T-helper 17 cell (primary cell): ENCODE measurements at regions not wholly inside any gene's neighbourhood (a gene's known extent, or its start where the extent isn't known, plus 50 kb on each side); places are given as distances from the start of the nearest gene placed in this dataset.

Experiments used
- ATAC-seq: fragments of 150-1000 bp; cut with Tn5 transposase; 2 replicates; pipeline ENCODE4 v1.10.0; 2021; ENCODE audit warnings: mild to moderate bottlenecking, moderate library complexity
- DNase-seq, 3 donors: peaks; one replicate each; pipeline versions ENCODE4 v3.0.0 to v3.0.0-alpha.2; 2020 to 2021
- H3K9me3 ChIP-seq: one replicate; pipeline ENCODE4 v1.7.0; 2013; ENCODE audit warnings: low read length, mild to moderate bottlenecking; ENCODE audit not compliant: control insufficient read depth, poor library complexity, severe bottlenecking
- H3K27ac Mint-ChIP-seq: one replicate; pipeline ENCODE4 v1.8.0; 2022; ENCODE audit warnings: mild to moderate bottlenecking, moderate library complexity, mixed read lengths
- H3K27me3 Mint-ChIP-seq: one replicate; pipeline ENCODE4 v1.8.0; 2022; ENCODE audit warnings: mixed read lengths
- H3K36me3 Mint-ChIP-seq: one replicate; pipeline ENCODE4 v1.8.0; 2022; ENCODE audit warnings: low read depth, mixed read lengths
- H3K4me1 Mint-ChIP-seq: one replicate; pipeline ENCODE4 v1.8.0; 2022; ENCODE audit warnings: mild to moderate bottlenecking, mixed read lengths
- H3K4me3 Mint-ChIP-seq: one replicate; pipeline ENCODE4 v1.8.0; 2022; ENCODE audit warnings: mild to moderate bottlenecking, moderate library complexity, mixed read lengths

DNA sequence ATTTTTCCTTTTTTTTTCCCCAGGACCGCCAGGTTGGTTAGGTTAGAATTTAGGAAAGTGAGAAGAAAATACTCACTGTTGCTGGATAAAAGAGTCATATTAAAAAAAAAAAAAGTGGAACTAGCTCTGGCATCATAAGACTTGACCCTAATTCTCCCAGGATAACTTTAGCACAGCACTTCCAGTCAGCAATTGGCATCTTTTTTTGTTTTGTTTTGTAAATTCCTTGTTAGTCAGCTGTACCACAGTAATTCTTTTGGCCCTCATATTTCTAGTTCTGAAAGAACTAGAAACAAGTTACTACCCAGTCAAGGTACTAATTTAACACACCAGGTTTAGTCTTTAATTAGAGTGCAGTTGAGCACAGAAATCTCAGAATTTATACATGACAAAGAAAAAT lies 873.5 kb upstream of the POU3F3 start:
- no peak overlapping the region for H3K27ac Mint-ChIP-seq
- no peaks in the 10 kb centered on the region for H3K9me3 ChIP-seq
- ATAC-seq = no peak
- no peaks in the 10 kb centered on the region for H3K4me1 Mint-ChIP-seq
- H3K36me3 Mint-ChIP-seq = no peaks in the 10 kb centered on the region
- DNase-seq = no peak
- no peaks in the 10 kb centered on the region for H3K27me3 Mint-ChIP-seq
- H3K4me3 Mint-ChIP-seq = no peak overlapping the region

DNA sequence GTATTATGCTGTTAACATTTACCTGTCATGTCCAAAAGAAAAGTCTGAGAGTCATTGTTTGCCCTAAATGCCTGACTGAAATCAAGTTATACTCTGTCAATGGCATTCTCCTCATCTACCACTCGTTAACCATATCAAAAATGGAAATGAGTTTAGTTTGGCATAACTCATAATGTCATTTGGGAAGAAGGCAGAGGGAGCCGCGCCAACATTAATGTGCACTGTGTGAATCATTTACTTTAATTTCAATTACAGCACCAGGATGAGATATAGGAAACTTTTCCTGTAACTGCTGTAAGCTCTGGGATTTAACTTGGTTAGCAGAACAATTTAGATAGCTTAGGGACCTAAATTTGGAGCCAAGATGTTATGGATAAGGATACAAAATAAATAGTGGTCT lies 871.2 kb upstream of the POU3F3 start:
- no peaks in the 10 kb centered on the region for H3K4me1 Mint-ChIP-seq
- H3K36me3 Mint-ChIP-seq = no peaks in the 10 kb centered on the region
- ATAC-seq (no peak), DNase-seq (no peak)
- H3K9me3 ChIP-seq = no peaks in the 10 kb centered on the region
- H3K4me3 Mint-ChIP-seq = no peak overlapping the region
- H3K27ac Mint-ChIP-seq = no peak overlapping the region
- H3K27me3 Mint-ChIP-seq = no peaks in the 10 kb centered on the region

DNA sequence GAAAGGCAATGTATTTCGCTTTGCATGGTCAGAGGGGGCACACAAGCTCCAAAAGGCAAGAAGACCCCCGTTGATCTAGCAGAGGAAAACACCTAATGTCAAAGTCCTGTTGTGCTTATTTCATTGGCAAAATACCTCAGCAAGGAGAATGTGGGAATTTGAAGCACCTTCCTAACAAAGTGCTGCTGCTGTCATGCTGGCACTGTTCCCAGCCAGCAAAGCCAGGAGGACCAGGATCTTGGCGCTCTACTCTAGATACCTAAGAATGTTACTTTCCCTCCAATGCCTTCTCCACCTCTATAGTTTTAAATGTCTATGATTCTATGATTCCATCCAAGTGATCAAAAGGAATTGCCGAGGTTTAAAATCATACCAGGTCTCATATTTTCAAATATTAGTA lies 867.9 kb upstream of the POU3F3 start:
- Mint-ChIP-seq H3K36me3 (no peaks in the 10 kb centered on the region), H3K4me1 (no peaks in the 10 kb centered on the region), H3K27ac (no peak overlapping the region), H3K27me3 (no peaks in the 10 kb centered on the region), H3K4me3 (no peak overlapping the region)
- DNase-seq (no peak), ATAC-seq (no peak)
- no peaks in the 10 kb centered on the region for H3K9me3 ChIP-seq

DNA sequence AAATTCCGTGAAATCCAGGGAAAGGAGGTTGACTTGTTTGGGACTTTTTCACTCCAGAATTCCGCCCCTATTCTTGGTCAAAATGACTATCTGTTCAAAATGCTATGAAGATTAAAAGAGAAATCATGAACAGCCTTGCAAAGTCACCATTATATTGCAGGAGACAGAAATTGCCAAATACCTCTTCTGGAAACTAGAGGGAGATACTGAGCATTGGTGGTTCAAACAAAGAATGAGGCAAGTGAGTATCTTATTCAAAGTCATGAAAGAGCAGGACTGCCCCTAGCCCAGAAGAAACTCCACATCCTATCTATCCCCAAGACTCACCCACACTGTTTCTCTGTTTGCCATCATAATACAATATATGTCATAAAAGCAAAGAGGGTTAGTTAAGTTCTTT lies 862.3 kb upstream of the POU3F3 start:
- Mint-ChIP-seq H3K4me1 (no peaks in the 10 kb centered on the region), H3K27me3 (no peaks in the 10 kb centered on the region), H3K4me3 (no peak overlapping the region), H3K27ac (no peak overlapping the region), H3K36me3 (no peaks in the 10 kb centered on the region)
- ATAC-seq (no peak), DNase-seq (no peak)
- H3K9me3 ChIP-seq = no peaks in the 10 kb centered on the region

DNA sequence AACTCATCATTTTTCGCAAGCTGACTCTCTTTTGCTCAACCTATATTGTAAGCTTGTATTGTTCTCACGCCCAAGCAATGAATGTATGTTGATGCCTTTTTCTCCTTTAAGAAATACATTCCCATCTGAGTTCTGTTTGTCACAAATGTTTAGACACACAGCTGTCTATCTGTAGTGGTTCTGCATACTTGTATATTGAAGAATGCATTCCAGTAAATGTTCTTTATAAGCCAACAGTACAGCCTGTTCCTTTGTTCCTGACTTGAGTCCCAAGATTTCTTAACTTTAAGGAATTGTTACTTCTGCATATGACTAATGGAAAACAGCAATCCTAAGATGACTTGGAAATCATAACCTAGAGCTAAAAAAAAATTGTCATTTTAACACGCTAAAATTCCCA lies 849.1 kb upstream of the POU3F3 start:
- no peak for ATAC-seq

DNA sequence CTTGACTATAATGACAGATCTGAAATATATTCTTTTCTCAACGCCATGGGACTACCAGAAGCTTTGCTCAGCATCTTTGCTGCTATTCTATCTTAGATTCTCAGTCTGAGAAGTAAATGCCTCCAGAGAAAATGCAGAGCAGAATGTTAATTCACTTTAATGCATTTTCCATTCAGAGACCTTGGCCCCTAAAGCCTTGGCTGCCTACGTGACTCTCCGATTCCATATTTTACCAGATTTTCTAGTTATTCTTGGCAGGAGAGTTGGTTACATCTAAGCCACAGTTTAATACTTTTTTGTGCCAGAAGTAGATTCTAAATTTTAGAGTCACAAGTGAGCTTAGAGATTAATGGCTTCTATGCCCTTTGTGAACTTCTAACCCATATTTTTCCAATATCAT lies 837.1 kb upstream of the POU3F3 start:
- no peaks in the 10 kb centered on the region for H3K4me1 Mint-ChIP-seq
- H3K4me3 Mint-ChIP-seq = no peak overlapping the region
- no peaks in the 10 kb centered on the region for H3K27me3 Mint-ChIP-seq
- no peak overlapping the region for H3K27ac Mint-ChIP-seq
- no peak for DNase-seq
- H3K9me3 ChIP-seq = no peaks in the 10 kb centered on the region
- ATAC-seq = no peak
- H3K36me3 Mint-ChIP-seq = no peaks in the 10 kb centered on the region

More for the DNA sequence above, 849.1 kb upstream of the POU3F3 start:
- no peaks in the 10 kb centered on the region for H3K9me3 ChIP-seq
- H3K4me1 Mint-ChIP-seq = no peaks in the 10 kb centered on the region
- H3K4me3 Mint-ChIP-seq = no peak overlapping the region
- H3K27ac Mint-ChIP-seq = no peak overlapping the region
- no peak for DNase-seq
- H3K27me3 Mint-ChIP-seq = no peaks in the 10 kb centered on the region
- H3K36me3 Mint-ChIP-seq = no peaks in the 10 kb centered on the region

DNA sequence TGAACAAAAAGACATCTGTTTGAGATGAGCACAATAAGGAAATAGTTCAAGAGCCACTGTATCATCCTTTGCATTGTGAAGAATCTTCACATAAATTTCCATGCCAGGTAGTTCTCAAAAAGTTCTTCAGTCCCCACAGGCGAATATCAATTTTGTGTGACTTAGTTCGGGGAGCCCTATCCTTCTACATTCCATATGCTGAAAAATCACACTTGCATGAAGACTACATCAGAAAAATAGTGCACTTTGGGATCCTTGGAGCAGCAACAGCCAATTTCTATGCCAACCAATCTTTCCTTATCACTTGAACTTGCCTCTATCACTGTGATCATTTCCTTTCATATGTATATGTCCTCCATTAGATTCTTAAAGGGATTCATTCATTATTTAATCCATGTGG lies 830.6 kb upstream of the POU3F3 start:
- H3K9me3 ChIP-seq = no peaks in the 10 kb centered on the region
- no peaks in the 10 kb centered on the region for H3K27me3 Mint-ChIP-seq
- no peak overlapping the region for H3K27ac Mint-ChIP-seq

DNA sequence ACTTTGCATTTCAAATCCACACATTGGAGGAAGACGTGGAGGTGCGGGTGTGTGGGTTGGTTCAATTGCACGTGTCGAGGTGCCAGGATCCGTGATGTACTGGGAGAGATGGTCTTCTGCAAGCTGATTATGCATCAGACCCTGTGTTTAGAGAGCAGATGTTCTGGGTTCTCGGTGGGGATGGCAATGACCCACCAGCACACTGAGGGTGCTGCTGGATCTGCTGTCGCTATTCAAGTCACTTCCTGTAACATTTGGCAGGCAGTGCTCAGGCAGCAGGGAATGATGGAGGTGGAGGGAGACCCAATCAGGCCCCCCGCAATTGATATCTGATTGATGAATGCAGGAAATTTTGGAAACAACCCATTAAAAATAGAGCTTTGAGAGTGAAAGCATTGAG lies 830.1 kb upstream of the POU3F3 start:
- no peaks in the 10 kb centered on the region for H3K9me3 ChIP-seq
- H3K36me3 Mint-ChIP-seq = no peaks in the 10 kb centered on the region
- H3K4me3 Mint-ChIP-seq = no peak overlapping the region
- no peaks in the 10 kb centered on the region for H3K4me1 Mint-ChIP-seq
- ATAC-seq = no peak
- H3K27ac Mint-ChIP-seq = no peak overlapping the region
- no peaks in the 10 kb centered on the region for H3K27me3 Mint-ChIP-seq
- no peak for DNase-seq

More for the DNA sequence above, 830.6 kb upstream of the POU3F3 start:
- Mint-ChIP-seq H3K4me1 (no peaks in the 10 kb centered on the region), H3K4me3 (no peak overlapping the region), H3K36me3 (no peaks in the 10 kb centered on the region)
- ATAC-seq (no peak), DNase-seq (no peak)

DNA sequence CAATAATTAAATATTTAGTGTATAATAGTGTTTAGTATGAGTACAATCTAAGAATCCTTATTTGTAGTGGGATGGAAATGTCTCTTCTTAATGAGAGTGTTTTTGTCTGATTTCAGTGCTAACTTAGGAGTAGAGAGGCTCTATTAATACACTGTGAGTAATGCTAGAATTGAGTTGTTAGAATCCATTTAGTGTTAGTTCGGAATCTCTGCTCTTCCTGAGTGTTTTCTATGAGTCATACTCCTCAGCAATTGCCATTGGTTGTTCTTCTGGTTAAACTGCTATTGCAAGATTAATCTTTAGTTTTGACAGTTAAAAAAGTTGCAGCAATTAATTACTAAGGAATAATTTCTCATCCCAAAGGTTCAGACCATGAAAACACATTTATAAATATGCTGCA lies 828.6 kb upstream of the POU3F3 start:
- no peaks in the 10 kb centered on the region for H3K9me3 ChIP-seq
- ATAC-seq (no peak), DNase-seq (no peak)
- no peaks in the 10 kb centered on the region for H3K4me1 Mint-ChIP-seq
- no peak overlapping the region for H3K4me3 Mint-ChIP-seq
- H3K27ac Mint-ChIP-seq = no peak overlapping the region
- H3K36me3 Mint-ChIP-seq = no peaks in the 10 kb centered on the region
- no peaks in the 10 kb centered on the region for H3K27me3 Mint-ChIP-seq

DNA sequence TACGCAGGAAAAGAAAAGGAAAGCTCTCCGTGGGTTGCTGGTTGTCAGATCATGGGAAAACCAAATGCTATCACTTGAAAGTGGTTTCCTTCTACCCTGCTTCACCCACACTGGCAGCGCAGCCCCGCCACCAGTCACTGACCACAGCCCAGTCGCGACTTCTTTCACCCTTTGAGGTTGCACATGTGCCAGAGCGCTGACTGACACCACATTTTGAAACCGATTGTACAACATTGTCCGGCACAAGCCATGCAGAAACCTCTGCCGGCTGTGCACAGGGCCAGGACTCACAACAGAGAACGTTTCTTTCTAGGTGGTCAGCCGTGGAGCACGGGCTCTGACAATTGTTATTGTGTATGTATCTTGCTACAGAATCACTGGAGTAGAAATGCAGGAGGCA lies 827.2 kb upstream of the POU3F3 start:
- no peaks in the 10 kb centered on the region for H3K9me3 ChIP-seq
- DNase-seq (no peak), ATAC-seq (no peak)
- Mint-ChIP-seq H3K4me1 (no peaks in the 10 kb centered on the region), H3K27ac (no peak overlapping the region), H3K36me3 (no peaks in the 10 kb centered on the region), H3K4me3 (no peak overlapping the region), H3K27me3 (no peaks in the 10 kb centered on the region)

DNA sequence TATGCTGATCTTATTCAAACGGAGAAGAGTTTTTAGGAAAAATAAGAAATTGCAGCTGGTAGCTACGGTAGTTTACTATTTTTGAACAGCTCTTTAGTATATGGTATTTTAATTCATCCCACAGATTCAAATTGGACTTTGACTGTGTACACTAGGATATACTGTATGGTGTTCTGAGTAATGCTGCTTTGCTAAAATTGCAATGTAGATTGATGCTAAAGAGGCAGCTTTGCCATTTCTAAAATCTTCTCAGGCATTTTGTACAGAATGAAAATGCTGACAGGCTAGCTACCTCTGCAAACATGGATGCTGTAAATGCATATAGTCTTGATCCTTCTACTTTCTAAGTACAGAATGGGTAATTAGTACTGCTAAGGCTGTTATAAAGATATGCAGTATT lies 826.6 kb upstream of the POU3F3 start:
- ATAC-seq (no peak), DNase-seq (no peak)
- Mint-ChIP-seq H3K36me3 (no peaks in the 10 kb centered on the region), H3K27ac (no peak overlapping the region), H3K4me1 (no peaks in the 10 kb centered on the region), H3K4me3 (no peak overlapping the region), H3K27me3 (no peaks in the 10 kb centered on the region)
- H3K9me3 ChIP-seq = no peaks in the 10 kb centered on the region

DNA sequence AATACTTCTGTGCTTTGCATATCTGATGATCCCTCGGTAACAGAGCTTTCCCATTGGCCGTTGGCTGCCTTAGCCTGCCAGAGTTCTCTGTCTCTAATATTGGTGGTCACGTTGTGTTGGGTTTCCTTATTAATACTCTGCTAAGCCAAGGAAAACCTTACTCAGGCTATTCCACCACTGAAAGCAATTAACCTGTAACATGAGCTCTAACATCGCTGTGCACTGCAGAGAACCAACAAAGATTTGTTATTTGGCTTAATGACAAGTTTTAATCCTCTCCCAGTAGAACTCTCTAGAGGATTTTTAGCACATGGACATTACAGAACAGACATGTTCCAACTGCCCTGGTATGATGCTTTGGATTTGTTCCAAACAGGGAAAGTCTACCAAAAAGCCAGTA lies 825.9 kb upstream of the POU3F3 start:
- no peak overlapping the region for H3K27ac Mint-ChIP-seq
- H3K36me3 Mint-ChIP-seq = no peaks in the 10 kb centered on the region
- ATAC-seq (no peak), DNase-seq (no peak)
- H3K9me3 ChIP-seq = no peaks in the 10 kb centered on the region
- no peaks in the 10 kb centered on the region for H3K27me3 Mint-ChIP-seq
- no peaks in the 10 kb centered on the region for H3K4me1 Mint-ChIP-seq
- H3K4me3 Mint-ChIP-seq = no peak overlapping the region

DNA sequence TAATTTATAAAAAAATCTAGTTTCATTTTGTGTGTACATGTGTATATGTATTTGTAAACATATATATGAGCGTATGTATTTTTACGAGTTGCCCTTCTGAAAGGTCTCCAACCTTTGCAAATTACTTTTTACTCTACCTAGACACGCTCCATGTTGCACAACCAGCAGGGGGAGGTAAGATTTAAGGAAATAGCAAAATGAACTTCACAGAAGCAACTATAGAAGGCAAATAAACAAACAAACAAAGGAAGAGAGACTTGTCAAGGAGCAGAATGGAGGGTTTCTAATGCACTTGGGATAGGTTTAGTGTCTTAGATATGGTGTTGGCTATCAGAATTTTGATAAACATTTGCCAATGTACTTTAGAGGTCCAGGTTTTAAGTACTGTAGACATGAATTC lies 820.5 kb upstream of the POU3F3 start:
- H3K9me3 ChIP-seq = peaks cover 4% of the 10 kb centered on the region
- no peak for ATAC-seq
- H3K4me3 Mint-ChIP-seq = no peak overlapping the region
- no peaks in the 10 kb centered on the region for H3K36me3 Mint-ChIP-seq
- no peaks in the 10 kb centered on the region for H3K27me3 Mint-ChIP-seq
- no peak overlapping the region for H3K27ac Mint-ChIP-seq
- DNase-seq = no peak
- H3K4me1 Mint-ChIP-seq = no peaks in the 10 kb centered on the region

DNA sequence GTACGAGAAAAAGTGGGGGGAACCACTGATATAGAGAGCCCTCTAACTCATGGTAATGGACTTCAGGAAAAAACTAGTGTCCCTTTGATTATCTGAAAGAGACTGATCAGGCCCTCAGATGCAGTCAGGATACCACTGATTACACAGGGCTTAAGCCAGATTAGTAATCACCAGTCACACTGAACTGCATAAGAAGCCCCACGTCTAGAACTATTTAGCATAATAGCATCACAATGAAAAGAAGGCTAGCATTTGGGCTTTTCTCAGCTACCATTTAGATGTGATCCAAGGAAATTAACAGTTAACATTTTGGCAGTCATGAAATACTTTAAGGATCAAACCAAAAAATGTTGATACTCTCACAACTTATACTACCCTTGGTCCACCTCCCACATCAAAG lies 813.1 kb upstream of the POU3F3 start:
- DNase-seq = no peak
- ATAC-seq = no peak
- no peaks in the 10 kb centered on the region for H3K36me3 Mint-ChIP-seq
- H3K4me3 Mint-ChIP-seq = no peak overlapping the region
- no peaks in the 10 kb centered on the region for H3K4me1 Mint-ChIP-seq
- no peak overlapping the region for H3K27ac Mint-ChIP-seq
- no peaks in the 10 kb centered on the region for H3K27me3 Mint-ChIP-seq
- H3K9me3 ChIP-seq = peaks cover 4% of the 10 kb centered on the region

DNA sequence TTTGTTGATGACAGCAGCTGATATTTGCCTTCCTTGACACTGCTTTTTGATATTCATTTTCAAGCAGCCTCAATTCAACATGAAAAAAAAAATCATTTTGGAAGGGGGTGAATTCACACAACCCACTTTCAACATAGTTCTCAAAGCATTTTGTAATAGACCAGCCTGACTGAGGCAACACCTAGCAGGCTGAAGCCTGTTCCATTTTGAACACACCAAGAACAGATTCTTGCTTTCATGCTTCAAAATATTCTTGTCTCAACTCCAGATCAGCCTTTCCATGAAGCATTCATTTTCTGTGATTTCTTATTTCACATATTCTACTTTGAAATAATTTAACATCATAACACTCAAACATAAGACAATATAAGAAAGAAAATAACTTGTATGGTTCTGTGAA lies 812.6 kb upstream of the POU3F3 start:
- DNase-seq (no peak), ATAC-seq (no peak)
- Mint-ChIP-seq H3K27me3 (no peaks in the 10 kb centered on the region), H3K4me3 (no peak overlapping the region), H3K36me3 (no peaks in the 10 kb centered on the region), H3K27ac (no peak overlapping the region), H3K4me1 (no peaks in the 10 kb centered on the region)
- H3K9me3 ChIP-seq = no peaks in the 10 kb centered on the region
